Left cardiac atrium (tissue), 4 donors: ENCODE measurements at regions not wholly inside any gene's neighbourhood (a gene's known extent, or its start where the extent isn't known, plus 50 kb on each side); places are given as distances from the start of the nearest gene placed in this dataset.

Experiments used
- ATAC-seq, 2 donors: fragments of 200-7000 bp; cut with Tn5 transposase; one replicate each; pipeline ENCODE4 v1.9.1; 2020; ENCODE audit warnings: mild to moderate bottlenecking in 2 of 2, moderate library complexity in 2 of 2
- DNase-seq: peaks from one replicate; pipeline ENCODE4 v3.0.0-alpha.2; 2020
- intact Hi-C, 2 donors: fragments of 100-400 bp; cut with DNase I; formaldehyde crosslinking; loops; one replicate each; pipeline versions ENCODE4 v1.14.1 to v1.15.1; 2022 to 2023
- donor health status: DM: no; HTN: yes; CAD: no.
- donor health status: DM: no; HTN: yes; CAD: no; lungs with severe emphysema.
- donor health status: DM: yes; HTN: yes; CAD: no.
- donor health status: Dilated cardiomyopathy.

DNA sequence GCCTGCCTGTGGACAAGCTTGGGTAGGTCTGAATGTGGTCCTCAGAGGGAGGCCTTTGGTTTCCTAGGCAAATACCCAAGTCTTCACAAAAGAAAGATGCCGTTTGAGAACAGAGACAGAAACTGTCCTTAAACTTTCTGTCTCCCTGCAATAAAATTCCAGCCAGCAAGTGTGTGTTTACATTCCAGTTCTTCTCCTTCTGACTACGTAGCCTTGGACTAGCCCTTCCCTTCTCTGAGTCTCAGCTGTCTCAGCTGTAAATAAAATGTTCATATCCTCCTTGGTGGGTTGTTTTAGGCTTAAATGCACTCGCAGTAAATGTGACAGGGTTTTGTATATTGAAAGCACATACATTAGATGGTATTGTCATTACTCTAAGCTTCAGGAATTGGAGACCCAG is 561.2 kb upstream of the MKI67 start:
- intact Hi-C loops, result no loop called here
- DNase-seq (no peak), ATAC-seq (no peak)

DNA sequence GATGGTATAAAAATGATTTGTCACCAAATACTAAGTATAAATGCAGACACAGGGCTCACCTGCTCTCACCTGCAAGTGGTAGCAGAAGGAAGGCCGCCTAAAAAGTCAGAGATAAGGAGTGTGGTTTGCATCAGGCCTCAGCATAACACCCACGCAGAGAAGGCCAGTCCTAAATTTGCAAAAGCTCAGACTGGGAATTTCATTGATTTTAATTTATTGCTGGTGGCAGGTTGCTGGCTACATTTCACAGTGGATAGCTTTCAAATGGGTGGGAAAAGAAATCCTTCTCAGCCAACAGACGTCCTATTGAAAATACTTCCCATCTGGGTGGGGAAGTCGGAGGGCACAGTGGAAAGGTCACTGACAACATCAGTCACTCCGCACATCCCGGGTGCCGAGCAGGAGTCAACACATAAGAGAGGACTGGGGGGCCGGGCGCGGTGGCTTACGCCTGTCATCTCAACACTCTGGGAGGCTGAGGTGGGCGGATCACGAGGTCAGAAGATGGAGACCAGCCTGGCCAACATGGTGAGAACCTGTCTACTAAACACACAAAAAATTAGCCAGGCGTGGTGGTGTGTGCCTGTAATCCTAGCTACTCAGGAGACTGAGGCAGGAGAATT is 561.8 kb upstream of the MKI67 start:
- DNase-seq, result no peak
- ATAC-seq, result no peak
- intact Hi-C loops, result no loop called here

DNA sequence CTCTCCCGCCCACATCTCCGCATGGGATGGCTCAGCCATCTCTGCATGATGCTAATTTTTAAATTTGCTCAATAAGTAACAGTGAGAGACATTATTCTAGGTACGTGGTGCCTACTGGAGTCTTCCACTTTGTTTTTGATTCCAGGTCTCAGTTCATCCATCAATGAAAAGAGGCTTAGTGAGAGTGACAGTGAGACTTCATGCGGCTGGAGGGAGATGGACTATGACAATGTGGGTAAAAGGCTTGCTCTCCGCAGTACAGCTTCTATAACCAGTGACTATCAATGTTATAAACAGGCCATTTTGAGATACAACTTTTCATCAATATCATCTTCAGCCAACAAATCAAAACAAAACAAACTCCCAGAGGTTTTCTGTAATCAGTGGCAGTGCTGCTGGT is 563.4 kb upstream of the MKI67 start:
- intact Hi-C loops, result no loop called here

DNA sequence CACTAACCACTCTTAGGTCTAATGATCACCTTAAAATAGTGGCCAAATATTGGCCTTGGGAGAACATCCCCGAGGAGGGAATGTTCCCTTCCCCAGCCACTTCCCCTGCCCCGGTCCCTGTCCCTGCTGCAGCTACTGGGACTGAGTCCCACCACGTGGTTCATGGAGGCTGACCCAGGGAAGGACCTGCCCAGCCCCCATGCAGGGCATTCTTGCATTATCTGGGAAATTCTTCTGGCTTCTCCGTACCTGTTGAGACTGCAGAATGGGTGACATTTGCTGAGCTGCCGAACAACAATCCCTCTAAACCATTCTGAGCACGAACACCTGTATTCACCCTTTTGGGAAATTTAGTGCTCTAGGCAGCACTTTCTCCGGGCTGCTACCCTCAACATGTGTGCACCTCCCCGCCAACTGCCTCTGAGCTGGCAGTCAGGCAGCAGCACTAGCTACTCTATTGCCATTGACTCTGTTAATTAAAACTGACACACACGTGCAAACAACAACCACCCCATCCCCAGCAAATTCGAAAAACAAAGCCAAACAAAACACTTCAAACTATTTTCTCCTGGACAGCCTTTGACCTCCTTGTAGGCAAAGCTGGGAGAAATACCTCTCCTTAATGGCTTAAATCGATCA is 567.4 kb upstream of the MKI67 start:
- no peak for DNase-seq
- no peak for ATAC-seq
- intact Hi-C loops, result no loop called here

More for the DNA sequence above, 563.4 kb upstream of the MKI67 start:
- DNase-seq (no peak), ATAC-seq (no peak)

DNA sequence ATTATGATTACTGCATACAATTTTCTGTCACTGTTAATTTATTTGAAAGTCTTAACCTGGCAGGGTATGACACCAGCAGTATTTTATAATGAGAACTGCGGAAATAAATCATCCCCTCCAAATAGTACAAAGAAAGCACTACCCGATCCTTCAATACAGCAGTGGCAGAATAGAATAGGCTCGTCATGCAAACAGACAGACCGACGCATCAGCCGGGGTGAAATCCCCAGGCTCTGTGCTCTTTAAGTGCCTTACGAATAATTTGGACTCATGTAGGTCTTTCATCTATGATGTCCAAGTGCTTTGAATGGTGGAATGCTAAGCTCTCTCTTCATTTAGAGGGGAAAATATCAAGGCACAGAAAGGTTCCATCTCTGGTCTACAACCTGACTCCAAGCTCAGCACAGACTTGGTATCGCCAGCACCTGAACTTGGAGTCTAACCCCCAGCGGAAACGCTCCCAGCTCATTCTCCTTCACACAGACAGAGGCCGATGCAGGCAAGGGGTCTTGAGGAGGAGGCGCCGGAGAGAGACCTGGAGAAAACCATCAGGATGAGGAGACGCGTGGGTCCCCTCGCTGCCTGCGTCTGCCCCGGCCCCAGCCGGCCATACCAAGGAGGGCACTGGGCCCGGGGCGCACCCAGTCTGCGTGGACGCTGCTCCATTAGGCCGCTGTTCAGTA is 568.1 kb upstream of the MKI67 start:
- ATAC-seq (no peak), DNase-seq (no peak)
- intact Hi-C loops, result no loop called here

DNA sequence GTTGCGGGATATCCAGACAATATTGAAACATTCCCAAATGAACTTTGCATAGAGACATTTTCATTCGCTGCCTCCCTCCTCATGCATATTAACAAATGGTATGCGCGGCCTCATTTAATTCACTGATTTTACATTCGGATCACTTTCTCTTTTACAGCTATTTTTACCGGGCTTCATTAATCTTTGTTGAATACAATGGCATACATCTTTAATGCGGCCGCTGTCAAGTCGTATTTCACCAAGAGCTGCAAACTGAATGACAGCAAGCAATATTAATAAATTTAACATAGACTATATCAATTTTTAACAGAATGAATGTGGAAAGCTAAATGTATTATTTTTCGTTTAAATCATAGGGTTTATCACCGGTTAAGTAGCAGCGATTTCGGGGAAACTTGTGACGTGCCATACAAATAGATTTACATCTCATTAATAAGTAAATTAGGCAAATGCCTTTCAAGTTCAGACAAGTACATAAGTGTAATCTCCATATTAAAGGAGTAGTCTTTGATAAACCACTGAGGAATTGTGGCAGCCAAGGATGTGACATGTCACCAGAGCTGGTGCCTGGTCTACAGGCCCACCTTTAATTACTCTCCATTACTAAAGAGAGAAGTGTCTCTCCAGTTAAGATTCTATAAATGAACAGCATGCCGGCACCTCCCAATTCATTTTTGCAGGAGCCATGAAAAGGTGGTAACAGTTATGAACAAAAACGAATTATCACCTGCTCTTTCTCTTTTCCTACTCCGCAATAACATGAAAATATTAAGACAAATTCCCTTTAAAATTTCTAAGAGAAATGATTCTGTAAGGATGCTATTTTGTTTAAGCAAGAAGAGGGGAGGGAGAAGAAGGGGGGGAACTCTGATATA is 568.9 kb upstream of the MKI67 start:
- no peak for ATAC-seq
- intact Hi-C loops, result no loop called here
- no peak for DNase-seq

DNA sequence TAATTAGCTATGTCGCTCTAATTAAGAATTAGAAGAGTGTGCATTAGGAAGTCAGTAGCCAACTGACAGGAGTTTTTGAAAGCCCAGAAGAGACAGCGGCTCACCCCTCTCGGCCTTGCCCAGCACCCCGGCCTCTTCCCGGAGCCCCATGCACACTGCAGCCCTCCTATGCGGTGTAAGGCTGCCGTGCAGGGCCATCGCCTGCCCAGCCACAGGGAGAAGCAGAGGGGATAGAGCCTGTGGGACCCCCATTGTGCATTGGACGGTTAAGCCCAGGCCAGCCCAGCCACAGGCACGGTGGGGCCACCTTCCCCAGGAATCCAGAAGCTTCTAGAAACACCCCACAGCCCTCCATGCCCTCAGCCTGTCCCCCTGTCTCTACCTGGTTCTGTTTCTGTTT is 569.7 kb upstream of the MKI67 start:
- DNase-seq, result no peak
- no peak for ATAC-seq
- intact Hi-C loops, result no loop called here

DNA sequence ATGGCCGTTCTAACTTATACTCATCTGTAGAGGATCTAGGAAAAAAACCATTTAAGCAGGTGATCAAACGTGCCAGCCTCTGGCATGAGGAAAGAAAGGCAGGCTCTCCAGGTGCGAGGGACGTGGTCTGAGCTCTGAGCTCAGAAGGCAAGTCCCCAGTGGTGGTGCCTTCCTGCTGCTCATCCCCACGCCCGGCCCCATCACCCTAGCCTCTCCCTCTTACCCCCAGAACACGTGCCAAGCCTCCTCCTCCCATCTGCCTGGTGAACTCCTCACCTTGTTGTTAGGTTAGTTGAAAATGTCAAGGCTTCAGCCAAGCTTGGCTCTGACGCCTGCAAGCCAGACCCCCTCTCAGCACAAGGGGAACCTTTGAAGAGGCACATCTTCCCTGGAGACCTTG is 571.2 kb upstream of the MKI67 start:
- intact Hi-C loops, result no loop called here
- no peak for DNase-seq
- ATAC-seq, result no peak

DNA sequence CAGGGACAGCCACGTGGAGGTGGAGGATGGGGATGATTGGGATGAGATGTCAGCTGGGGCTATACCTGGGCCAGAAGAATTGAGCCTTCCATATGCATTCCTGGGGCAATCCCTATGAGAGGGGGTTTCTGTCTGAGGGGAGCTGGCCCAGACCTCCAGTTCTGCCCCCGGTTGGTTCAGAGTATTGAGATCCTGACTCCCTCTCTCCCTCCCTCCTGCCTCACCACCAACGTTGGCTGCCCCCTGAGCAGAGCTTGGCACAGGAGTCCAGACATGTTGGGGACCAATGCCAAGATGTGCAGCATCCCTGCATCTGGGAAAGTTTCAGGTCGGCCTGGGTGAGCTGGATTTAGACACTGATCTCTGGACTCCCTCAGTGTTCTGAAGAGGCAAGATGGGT is 575.2 kb upstream of the MKI67 start:
- intact Hi-C loops, result no loop called here
- DNase-seq, result no peak
- no peak for ATAC-seq

DNA sequence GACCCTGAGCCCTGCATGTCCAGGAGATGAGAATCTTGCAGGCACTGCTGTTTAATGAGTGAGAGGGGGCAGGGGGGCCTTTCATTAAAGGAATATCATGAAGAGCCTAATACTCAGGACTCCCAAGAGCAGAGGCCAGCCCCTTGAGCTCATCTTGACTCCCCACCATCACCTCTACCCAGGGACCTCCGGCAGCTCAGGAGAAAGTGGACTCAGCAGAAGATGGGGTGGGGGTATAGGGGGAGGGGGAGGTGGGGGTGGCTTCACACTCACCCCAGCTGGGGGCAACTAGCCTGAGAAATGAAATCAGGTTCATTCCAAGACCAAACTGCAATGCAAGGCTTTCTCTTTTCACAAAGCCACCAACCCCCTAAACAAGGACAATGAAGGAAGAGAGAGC is 575.6 kb upstream of the MKI67 start:
- intact Hi-C loops, result no loop called here
- ATAC-seq, result no peak

DNA sequence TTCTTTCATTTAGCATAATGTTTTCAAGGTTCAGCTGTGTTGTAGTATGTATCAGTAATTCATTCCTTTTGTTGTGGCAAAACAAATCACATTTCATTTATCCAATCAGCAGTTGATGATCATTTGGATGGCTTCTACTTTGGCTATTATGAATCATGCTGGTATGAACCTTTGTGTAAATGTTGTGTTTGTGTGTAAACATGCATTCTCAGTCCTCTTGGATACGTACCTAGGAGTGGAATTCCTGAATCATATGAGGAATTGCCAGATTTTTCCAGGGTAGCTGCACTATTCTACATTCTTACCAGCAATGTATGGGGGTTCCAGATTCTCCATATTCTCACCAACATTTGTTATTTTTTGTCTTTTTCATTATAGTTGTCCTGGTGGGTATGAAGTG is 578.5 kb upstream of the MKI67 start:
- ATAC-seq, result no peak
- no peak for DNase-seq
- intact Hi-C loops, result no loop called here

More for the DNA sequence above, 575.6 kb upstream of the MKI67 start:
- DNase-seq, result no peak

DNA sequence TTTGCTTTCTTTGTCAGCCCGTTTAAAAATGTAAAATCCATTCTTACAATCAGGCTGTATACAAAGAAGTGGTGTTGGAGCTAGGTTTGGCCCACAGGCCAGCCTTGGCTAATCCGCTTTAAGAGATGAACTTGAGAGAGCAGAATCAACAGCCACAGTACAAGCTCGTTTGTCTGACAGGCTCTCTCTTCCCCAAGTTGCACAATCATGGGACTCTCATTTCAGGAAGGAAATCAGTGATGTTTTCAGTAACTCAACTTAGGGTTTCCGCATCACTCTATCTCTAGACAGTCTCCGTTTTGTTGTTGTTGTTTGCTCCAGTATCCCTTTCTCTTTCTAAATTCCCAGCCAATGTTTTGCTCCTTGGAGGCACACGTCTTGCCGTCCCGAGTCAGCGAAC is 582.0 kb upstream of the MKI67 start:
- intact Hi-C loops, result no loop called here
- DNase-seq (no peak), ATAC-seq (no peak)

DNA sequence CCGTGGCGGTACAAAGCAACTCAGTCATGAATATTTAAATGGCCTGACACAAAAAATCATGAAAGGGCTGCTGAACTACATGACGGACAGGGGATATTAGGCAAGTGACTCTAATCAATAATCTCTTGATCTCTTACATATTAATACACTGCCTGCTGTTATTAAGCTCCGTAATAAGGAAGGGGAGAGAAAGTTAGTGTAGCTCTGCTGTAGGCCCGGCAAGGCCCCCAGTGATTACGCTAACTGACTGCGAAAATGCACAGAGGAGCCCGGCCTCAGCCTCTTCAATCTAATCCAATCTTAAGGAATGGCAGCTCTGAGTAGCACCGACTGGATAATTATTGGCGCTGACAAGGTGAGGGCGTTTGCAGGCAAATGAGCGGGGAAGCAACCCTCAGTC is 583.5 kb upstream of the MKI67 start:
- ATAC-seq (no peak), DNase-seq (no peak)

DNA sequence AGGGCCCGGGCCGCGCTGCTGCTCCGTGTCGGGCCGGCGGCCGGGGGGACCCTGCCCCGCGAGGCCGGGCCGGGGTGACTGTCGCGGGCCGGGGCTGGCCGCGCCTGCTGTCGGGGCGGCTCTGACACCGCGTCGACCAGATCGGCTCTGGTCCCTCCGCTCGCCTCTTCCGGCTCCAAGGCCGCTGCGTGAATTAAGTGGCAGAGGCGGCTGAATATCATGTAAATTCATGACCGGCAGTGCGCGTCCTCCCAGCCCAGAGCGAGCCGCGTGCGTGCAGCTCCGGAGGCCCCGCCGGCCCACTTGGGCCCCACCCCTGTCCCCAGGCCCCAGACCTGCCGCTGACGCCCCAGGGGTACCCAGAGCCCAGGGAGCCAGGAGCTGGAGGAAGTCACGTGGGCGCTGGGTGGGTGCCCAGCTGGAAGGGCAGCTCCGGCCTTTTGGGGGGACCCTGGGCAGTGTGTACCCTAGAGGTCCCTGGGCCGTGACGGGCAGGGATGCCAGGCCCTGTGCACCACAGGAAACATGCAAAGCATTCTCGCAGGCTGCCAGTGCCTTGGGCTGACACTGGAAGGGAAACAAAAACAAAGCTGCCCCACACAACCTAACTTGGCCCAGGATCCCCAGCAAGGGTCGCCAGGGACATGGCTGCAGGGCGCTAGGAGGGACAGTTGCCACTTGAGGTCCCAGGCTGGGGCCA is 584.0 kb upstream of the MKI67 start:
- no peak for DNase-seq
- no peak for ATAC-seq
- intact Hi-C loops, result no loop called here

More for the DNA sequence above, 583.5 kb upstream of the MKI67 start:
- intact Hi-C loops, result no loop called here

DNA sequence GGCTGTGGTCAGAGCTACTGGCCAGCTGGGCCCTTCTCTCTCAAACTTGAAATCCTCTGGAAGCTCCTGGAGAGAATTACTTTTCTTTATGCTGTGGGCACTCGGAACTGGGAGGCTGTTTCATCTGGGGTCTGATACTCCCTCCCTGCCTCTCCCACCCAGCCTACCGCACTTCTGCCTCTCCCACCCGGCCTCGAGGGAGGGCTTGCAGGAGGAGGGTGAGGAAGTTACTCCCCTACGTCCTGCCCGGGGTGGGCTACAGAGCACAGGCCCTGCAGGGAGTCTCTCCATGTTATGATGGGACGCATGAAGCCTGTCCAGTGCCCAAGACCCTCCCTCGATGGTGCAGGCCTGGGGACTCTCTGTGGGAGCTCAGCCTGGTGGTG is 584.6 kb upstream of the MKI67 start:
- no peak for ATAC-seq
- intact Hi-C loops, result no loop called here
- no peak for DNase-seq

DNA sequence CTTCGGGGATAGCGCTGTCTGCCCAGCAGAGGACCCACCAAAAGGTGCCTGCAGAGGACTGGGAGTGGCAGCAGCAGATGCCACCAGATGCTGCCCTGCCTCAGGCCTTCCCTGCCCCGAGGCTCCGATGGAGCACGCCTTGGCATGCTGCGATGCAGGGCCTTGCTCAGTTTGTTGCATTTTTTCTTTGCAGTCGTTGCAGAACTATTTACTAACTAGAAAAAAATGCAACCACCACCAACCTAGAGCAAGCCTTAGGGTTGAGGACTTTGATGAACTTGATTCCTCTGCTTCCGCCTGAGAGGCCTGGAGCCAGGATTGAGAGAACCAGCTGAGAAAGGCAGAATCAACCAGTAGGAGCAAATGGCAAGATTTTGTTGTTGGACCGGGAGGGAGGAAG is 585.6 kb upstream of the MKI67 start:
- no peak for DNase-seq
- intact Hi-C loops, result no loop called here
- ATAC-seq, result no peak

DNA sequence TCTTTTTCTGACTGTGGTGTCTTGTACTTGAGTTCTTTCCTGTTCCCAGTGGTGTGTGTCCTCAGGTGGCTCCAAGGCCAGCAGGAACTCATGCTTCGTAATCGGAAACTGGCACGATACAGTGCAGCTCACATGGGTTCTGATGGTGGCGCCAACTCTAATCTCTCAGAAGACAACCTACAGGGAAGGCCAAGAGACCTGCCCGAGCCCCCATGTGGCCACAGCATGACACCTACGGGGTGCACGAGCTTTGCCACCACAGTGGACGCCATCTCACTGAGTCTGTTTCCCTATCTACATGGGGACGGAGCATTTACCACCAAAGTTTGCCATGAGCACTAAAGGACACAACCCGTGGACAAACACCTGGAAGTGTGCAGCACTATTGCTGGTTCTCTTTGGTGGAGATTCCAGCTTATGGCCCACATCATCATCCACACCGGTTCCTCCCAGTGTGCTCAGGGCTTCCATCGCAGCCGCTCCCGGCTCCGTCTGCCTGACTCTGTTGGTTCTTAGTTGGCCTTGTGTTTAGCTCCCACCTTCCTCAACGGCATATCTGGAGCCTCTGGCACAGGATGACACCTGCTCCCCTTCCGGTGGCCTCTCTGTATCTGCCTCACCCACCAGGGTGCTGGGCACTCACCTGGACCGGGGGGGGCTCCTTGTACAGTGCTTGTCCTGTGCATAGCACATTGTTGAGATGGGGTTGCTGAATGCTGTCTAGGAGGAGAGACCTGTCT is 586.6 kb upstream of the MKI67 start:
- no peak for ATAC-seq
- intact Hi-C loops, result no loop called here

DNA sequence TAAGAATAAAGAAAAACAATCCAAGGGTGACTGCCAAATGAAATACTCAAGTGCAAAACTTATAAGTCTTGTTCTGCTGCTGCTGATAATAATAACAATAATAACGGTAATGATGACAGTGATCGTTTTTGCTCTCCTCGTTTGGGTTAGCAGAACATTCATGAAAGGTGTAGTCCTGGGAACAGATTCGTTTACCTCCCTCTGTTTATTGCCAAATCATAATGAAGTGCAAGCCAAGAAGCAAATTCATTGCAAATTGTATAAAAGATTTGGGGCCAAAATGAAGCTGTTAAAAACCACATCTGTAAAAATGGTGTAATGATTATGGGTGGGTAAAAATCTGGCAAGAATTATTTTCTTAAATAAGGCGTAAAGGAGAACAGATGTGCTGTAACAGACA is 587.2 kb upstream of the MKI67 start:
- intact Hi-C loops, result no loop called here
- DNase-seq (no peak), ATAC-seq (no peak)

More for the DNA sequence above, 586.6 kb upstream of the MKI67 start:
- DNase-seq, result no peak
